D721Med (cell line): ENCODE measurements at regions not wholly inside any gene's neighbourhood (a gene's known extent, or its start where the extent isn't known, plus 50 kb on each side); places are given as distances from the start of the nearest gene placed in this dataset.
"Not testable (repeated sequence)": the region's sequence is repeated elsewhere in the genome, so short reads cannot be mapped to it uniquely, and the experiment has no call there.

Experiments
- DNase-seq: peaks from one replicate; pipeline ENCODE4 v3.0.0; 2011; ENCODE audit warnings: low spot score; ENCODE audit not compliant: insufficient read length
- FAIRE-seq: peaks from 2 replicates; lab custom pipeline; 2011; peaks lifted over from hg19 to GRCh38; lab: Jason Lieb, UNC
- CTCF ChIP-seq: IDR thresholded peaks from 2 replicates; pipeline ENCODE4 v1.5.1; 2012; ENCODE audit warnings: mild to moderate bottlenecking, control low read depth; ENCODE audit not compliant: insufficient read depth; ENCODE audit errors: missing control alignments

- TF ChIP-seq CTCF, result no peak
- FAIRE-seq (no peak), DNase-seq (no peak)
Observed at GRCh38 chr12:5268424-5269210, 163.3 kb upstream of the NTF3 start.

GRCh38 chr12:5269846-5270245 lies 162.1 kb upstream of the NTF3 start:
- no peak for DNase-seq
- no peak for FAIRE-seq
- TF ChIP-seq CTCF, result no peak

- DNase-seq, result no peak
- TF ChIP-seq CTCF, result no peak
- no peak for FAIRE-seq
Observed at GRCh38 chr12:5272018-5272785, 159.7 kb upstream of the NTF3 start.

GRCh38 chr12:5273709-5274108 lies 158.2 kb upstream of the NTF3 start:
- no peak for FAIRE-seq
- DNase-seq, result no peak
- no peak for TF ChIP-seq CTCF

- FAIRE-seq, result no peak
- DNase-seq, result no peak
- no peak for TF ChIP-seq CTCF
Observed at GRCh38 chr12:5276327-5276880, 155.5 kb upstream of the NTF3 start.

- FAIRE-seq, result no peak
- no peak for TF ChIP-seq CTCF
- no peak for DNase-seq
Observed at GRCh38 chr12:5280086-5280485, 151.8 kb upstream of the NTF3 start.

- DNase-seq, FAIRE-seq: not testable (repeated sequence)
Observed at GRCh38 chr12:5290368-5290767, 141.5 kb upstream of the NTF3 start.
